Naive thymus-derived CD4-positive, alpha-beta T cell (primary cell): ENCODE measurements at regions not wholly inside any gene's neighbourhood (a gene's known extent, or its start where the extent isn't known, plus 50 kb on each side); places are given as distances from the start of the nearest gene placed in this dataset.

Experiments used
- ATAC-seq: fragments of 150-1000 bp; cut with Tn5 transposase; 2 replicates; pipeline ENCODE4 v1.10.0; 2021; ENCODE audit warnings: mild to moderate bottlenecking, moderate library complexity
- CTCF ChIA-PET: fragments of 350-600 bp; sonication (Branson Sonifier 250); formaldehyde crosslinking; loops from one replicate; lab custom pipeline; 2021; ENCODE audit warnings: antibody characterized with exemption; lab: Charles Lee
- POLR2A ChIA-PET: fragments of 350-600 bp; sonication (Branson Sonifier 250); formaldehyde crosslinking; loops from one replicate; lab custom pipeline; 2021; ENCODE audit warnings: antibody characterized with exemption, inconsistent platforms; lab: Charles Lee
- DNase-seq, 9 donors: peaks; one replicate each; pipeline versions ENCODE4 v3.0.0 to v3.0.0-alpha.2; 2020 to 2022; ENCODE audit warnings: mixed read lengths in 1 of 9
- H3K27ac ChIP-seq: one replicate; pipeline ENCODE4 v1.7.0; 2013; ENCODE audit warnings: mild to moderate bottlenecking, low read depth, low read length, moderate library complexity
- H3K27me3 ChIP-seq, 2 donors: one replicate each; pipeline ENCODE4 v1.7.0; 2013; ENCODE audit warnings: low read length in 2 of 2, mild to moderate bottlenecking in 2 of 2, moderate library complexity in 2 of 2; ENCODE audit not compliant: control insufficient read depth in 2 of 2, insufficient read depth in 2 of 2
- H3K36me3 ChIP-seq, 3 experiments: 1 replicate in 2 of 3; 2 replicates in 1 of 3; pipeline ENCODE4 v1.7.0; 2013; ENCODE audit warnings: low read length in 3 of 3, mild to moderate bottlenecking in 3 of 3, moderate library complexity in 1 of 3; ENCODE audit not compliant: insufficient read depth in 3 of 3, control insufficient read depth in 2 of 3
- H3K4me1 ChIP-seq, 2 donors: one replicate each; pipeline ENCODE4 v1.7.0; 2013; ENCODE audit warnings: low read length in 2 of 2, mild to moderate bottlenecking in 2 of 2, moderate library complexity in 1 of 2; ENCODE audit not compliant: control insufficient read depth in 2 of 2, insufficient read depth in 2 of 2
- H3K4me3 ChIP-seq: 2 replicates; pipeline ENCODE4 v1.7.0; 2013; ENCODE audit warnings: mild to moderate bottlenecking, low read length
- H3K9me3 ChIP-seq, 3 experiments: 1 replicate in 2 of 3; 2 replicates in 1 of 3; pipeline ENCODE4 v1.7.0; 2013; ENCODE audit warnings: low read length in 3 of 3; ENCODE audit not compliant: control insufficient read depth in 2 of 3
- H3K27ac Mint-ChIP-seq, 9 donors: one replicate each; pipeline ENCODE4 v1.8.0; 2020 to 2022; ENCODE audit warnings: mixed read lengths in 9 of 9, mild to moderate bottlenecking in 8 of 9, moderate library complexity in 5 of 9, inconsistent platforms in 2 of 9
- H3K27me3 Mint-ChIP-seq, 5 donors: one replicate each; pipeline ENCODE4 v1.8.0; 2021 to 2022; ENCODE audit warnings: mixed read lengths in 5 of 5, mild to moderate bottlenecking in 1 of 5
- H3K36me3 Mint-ChIP-seq, 5 donors: one replicate each; pipeline ENCODE4 v1.8.0; 2020 to 2022; ENCODE audit warnings: mixed read lengths in 5 of 5, mild to moderate bottlenecking in 3 of 5, inconsistent platforms in 1 of 5
- H3K4me1 Mint-ChIP-seq, 7 donors: one replicate each; pipeline ENCODE4 v1.8.0; 2020 to 2022; ENCODE audit warnings: mixed read lengths in 7 of 7, mild to moderate bottlenecking in 3 of 7, inconsistent platforms in 1 of 7
- H3K4me3 Mint-ChIP-seq, 10 donors: one replicate each; pipeline ENCODE4 v1.8.0; 2020 to 2022; ENCODE audit warnings: mild to moderate bottlenecking in 10 of 10, mixed read lengths in 10 of 10, moderate library complexity in 6 of 10, inconsistent platforms in 2 of 10
- H3K9me3 Mint-ChIP-seq, 11 donors: one replicate each; pipeline ENCODE4 v1.8.0; 2020 to 2022; ENCODE audit warnings: mixed read lengths in 11 of 11, mild to moderate bottlenecking in 4 of 11, inconsistent platforms in 1 of 11, moderate library complexity in 1 of 11
- intact Hi-C, 2 donors: fragments of 100-400 bp; cut with micrococcal nuclease; formaldehyde crosslinking; loops; one replicate each; pipeline ENCODE4 v1.15.1; 2023

DNA sequence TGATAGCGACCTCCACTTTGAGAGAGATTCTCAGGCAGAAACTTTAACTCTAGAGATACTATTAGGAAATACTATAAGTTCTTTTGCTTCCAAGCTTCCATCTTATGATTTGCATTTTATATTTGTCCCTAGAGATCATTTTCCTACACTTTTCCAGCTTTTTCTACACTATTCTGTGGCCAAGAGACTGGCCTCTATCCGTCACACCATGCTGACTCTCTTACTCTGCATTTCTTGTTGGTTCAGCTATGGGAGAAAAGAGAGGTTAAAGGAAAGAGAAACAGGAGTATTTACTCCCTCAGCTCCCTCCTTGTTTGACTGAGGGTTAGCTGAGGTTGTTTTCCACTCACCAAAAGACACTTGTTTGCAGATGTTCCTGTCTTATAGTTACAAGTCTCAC lies 665.6 kb upstream of the CXADR start:
- ATAC-seq (no peak), DNase-seq (no peak)
- Mint-ChIP-seq H3K4me1 (no peaks in the 10 kb centered on the region), H3K27me3 (no peaks in the 10 kb centered on the region), H3K27ac (no peak overlapping the region), H3K4me3 (no peak overlapping the region), H3K9me3 (peaks cover 0 to 14% (median 2%) of the 10 kb centered on the region in 11 donors), H3K36me3 (no peaks in the 10 kb centered on the region)
- H3K4me1 ChIP-seq, result no peaks in the 10 kb centered on the region
- H3K4me3 ChIP-seq, result no peak overlapping the region
- no peak overlapping the region for H3K27ac ChIP-seq
- ChIA-PET CTCF (no interaction called here), POLR2A (no interaction called here)
- intact Hi-C loops, result no loop called here
- H3K27me3 ChIP-seq, result no peaks in the 10 kb centered on the region
- no peaks in the 10 kb centered on the region for H3K36me3 ChIP-seq
- no peaks in the 10 kb centered on the region for H3K9me3 ChIP-seq

- no peak overlapping the region for H3K4me3 Mint-ChIP-seq
- peaks cover 0 to 13% (median 7%) of the 10 kb centered on the region in 11 donors for H3K9me3 Mint-ChIP-seq
- POLR2A ChIA-PET, result no interaction called here
Measured at GRCh38 chr21:16851054-16851453, 661.8 kb upstream of the CXADR start.

GRCh38 chr21:16855164-16855667 lies 657.6 kb upstream of the CXADR start:
- Histone ChIP-seq H3K4me1 (no peaks in the 10 kb centered on the region), H3K27me3 (no peaks in the 10 kb centered on the region), H3K9me3 (peaks cover 0 to 5% (median 0%) of the 10 kb centered on the region in 3 experiments), H3K27ac (no peak overlapping the region), H3K4me3 (no peak overlapping the region), H3K36me3 (no peaks in the 10 kb centered on the region)
- no peak overlapping the region for H3K27ac Mint-ChIP-seq
- DNase-seq, result no peak
- H3K9me3 Mint-ChIP-seq, result peaks cover 4 to 28% (median 11%) of the 10 kb centered on the region in 11 donors
- no peaks in the 10 kb centered on the region for H3K4me1 Mint-ChIP-seq
- ChIA-PET POLR2A (no interaction called here), CTCF (no interaction called here)
- H3K4me3 Mint-ChIP-seq, result no peak overlapping the region
- intact Hi-C loops, result no loop called here
- no peaks in the 10 kb centered on the region for H3K27me3 Mint-ChIP-seq
- H3K36me3 Mint-ChIP-seq, result no peaks in the 10 kb centered on the region
- no peak for ATAC-seq

More at GRCh38 chr21:16851054-16851453, 661.8 kb upstream of the CXADR start:
- H3K27ac Mint-ChIP-seq, result no peak overlapping the region
- intact Hi-C loops, result no loop called here
- H3K4me1 Mint-ChIP-seq, result no peaks in the 10 kb centered on the region
- CTCF ChIA-PET, result no interaction called here
- H3K36me3 Mint-ChIP-seq, result no peaks in the 10 kb centered on the region
- no peaks in the 10 kb centered on the region for H3K4me1 ChIP-seq
- no peaks in the 10 kb centered on the region for H3K27me3 Mint-ChIP-seq
- H3K4me3 ChIP-seq, result no peak overlapping the region
- H3K36me3 ChIP-seq, result no peaks in the 10 kb centered on the region
- no peaks in the 10 kb centered on the region for H3K27me3 ChIP-seq
- DNase-seq (no peak), ATAC-seq (no peak)
- no peak overlapping the region for H3K27ac ChIP-seq
- H3K9me3 ChIP-seq, result peaks cover 0 to 2% (median 0%) of the 10 kb centered on the region in 3 experiments

DNA sequence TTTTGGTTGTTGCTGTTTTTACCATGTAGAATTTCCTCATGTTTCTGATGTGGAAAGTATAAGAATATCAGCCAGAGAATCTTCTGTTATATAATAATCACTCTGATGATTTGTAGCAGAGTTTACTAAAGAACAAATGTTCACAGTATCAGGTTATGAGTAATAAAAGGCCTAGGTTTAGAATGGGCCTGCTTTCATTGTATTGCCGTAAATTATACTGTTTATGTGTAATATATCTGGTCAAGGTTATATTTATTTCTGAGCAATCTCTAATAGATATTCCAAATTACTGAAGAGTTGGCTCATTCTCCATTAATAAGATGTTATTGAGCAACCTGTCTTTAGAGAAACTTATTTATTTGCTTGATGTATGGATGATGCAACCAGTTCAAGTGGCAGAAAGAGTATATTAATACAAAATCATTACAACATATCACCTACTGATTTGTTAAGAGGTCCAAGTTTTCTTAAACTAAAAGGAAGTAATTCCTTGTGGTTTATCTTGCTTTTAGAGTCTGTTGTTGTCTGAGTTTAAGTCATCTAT lies 649.4 kb upstream of the CXADR start:
- no peaks in the 10 kb centered on the region for H3K27me3 ChIP-seq
- H3K27ac ChIP-seq, result no peak overlapping the region
- no peaks in the 10 kb centered on the region for H3K36me3 Mint-ChIP-seq
- peaks cover 0 to 11% (median 3%) of the 10 kb centered on the region in 11 donors for H3K9me3 Mint-ChIP-seq
- ChIA-PET POLR2A (no interaction called here), CTCF (no interaction called here)
- no peaks in the 10 kb centered on the region for H3K4me1 Mint-ChIP-seq
- ATAC-seq (no peak), DNase-seq (no peak)
- H3K4me1 ChIP-seq, result no peaks in the 10 kb centered on the region
- H3K9me3 ChIP-seq, result no peaks in the 10 kb centered on the region
- no peaks in the 10 kb centered on the region for H3K36me3 ChIP-seq
- no peak overlapping the region for H3K4me3 ChIP-seq
- intact Hi-C loops, result no loop called here
- no peak overlapping the region for H3K27ac Mint-ChIP-seq
- H3K4me3 Mint-ChIP-seq, result no peak overlapping the region
- no peaks in the 10 kb centered on the region for H3K27me3 Mint-ChIP-seq

GRCh38 chr21:16863908-16864307 lies 648.9 kb upstream of the CXADR start:
- POLR2A ChIA-PET, result no interaction called here
- H3K27ac Mint-ChIP-seq, result no peak overlapping the region
- CTCF ChIA-PET, result no interaction called here
- H3K4me1 Mint-ChIP-seq, result no peaks in the 10 kb centered on the region
- DNase-seq, result no peak
- Histone ChIP-seq H3K4me1 (no peaks in the 10 kb centered on the region), H3K27me3 (no peaks in the 10 kb centered on the region), H3K27ac (no peak overlapping the region), H3K4me3 (no peak overlapping the region), H3K36me3 (no peaks in the 10 kb centered on the region), H3K9me3 (no peaks in the 10 kb centered on the region)
- H3K36me3 Mint-ChIP-seq, result no peaks in the 10 kb centered on the region
- no peak overlapping the region for H3K4me3 Mint-ChIP-seq
- intact Hi-C loops, result no loop called here
- ATAC-seq, result no peak
- peaks cover 0 to 11% (median 3%) of the 10 kb centered on the region in 11 donors for H3K9me3 Mint-ChIP-seq
- no peaks in the 10 kb centered on the region for H3K27me3 Mint-ChIP-seq

- Histone ChIP-seq H3K4me1 (no peaks in the 10 kb centered on the region), H3K9me3 (no peaks in the 10 kb centered on the region), H3K4me3 (no peak overlapping the region), H3K36me3 (no peaks in the 10 kb centered on the region), H3K27ac (no peak overlapping the region), H3K27me3 (no peaks in the 10 kb centered on the region)
- intact Hi-C loops, result no loop called here
- ChIA-PET CTCF (no interaction called here), POLR2A (no interaction called here)
- no peaks in the 10 kb centered on the region for H3K4me1 Mint-ChIP-seq
- DNase-seq (no peak), ATAC-seq (no peak)
- H3K9me3 Mint-ChIP-seq, result peaks cover 0 to 11% (median 1%) of the 10 kb centered on the region in 11 donors
- no peak overlapping the region for H3K27ac Mint-ChIP-seq
- no peak overlapping the region for H3K4me3 Mint-ChIP-seq
- no peaks in the 10 kb centered on the region for H3K36me3 Mint-ChIP-seq
- no peaks in the 10 kb centered on the region for H3K27me3 Mint-ChIP-seq
Measured at GRCh38 chr21:16865632-16866031, 647.2 kb upstream of the CXADR start.

DNA sequence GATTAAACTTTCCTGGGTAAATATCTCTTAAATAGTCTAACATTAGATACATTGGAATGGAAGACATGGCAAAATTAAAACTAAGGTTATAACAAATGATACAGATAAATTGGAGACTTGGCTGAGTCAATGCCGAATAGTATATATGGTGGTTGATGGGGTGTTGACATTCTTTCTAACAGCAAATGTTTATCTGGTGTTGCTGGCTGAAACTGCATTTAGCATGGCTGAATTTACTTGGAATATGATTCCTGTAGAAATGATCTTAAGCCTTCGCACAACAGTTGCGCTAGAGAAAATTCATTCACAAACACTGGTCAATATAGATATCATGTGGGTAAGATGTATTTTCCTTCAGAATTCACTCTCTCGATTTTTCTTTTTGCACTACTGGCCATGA lies 646.0 kb upstream of the CXADR start:
- ChIA-PET POLR2A (no interaction called here), CTCF (no interaction called here)
- Histone ChIP-seq H3K27me3 (no peaks in the 10 kb centered on the region), H3K36me3 (no peaks in the 10 kb centered on the region), H3K9me3 (no peaks in the 10 kb centered on the region), H3K27ac (no peak overlapping the region), H3K4me3 (no peak overlapping the region), H3K4me1 (no peaks in the 10 kb centered on the region)
- intact Hi-C loops, result no loop called here
- Mint-ChIP-seq H3K27me3 (no peaks in the 10 kb centered on the region), H3K9me3 (peaks cover 0 to 8% (median 1%) of the 10 kb centered on the region in 11 donors), H3K27ac (no peak overlapping the region), H3K36me3 (no peaks in the 10 kb centered on the region), H3K4me3 (no peak overlapping the region), H3K4me1 (no peaks in the 10 kb centered on the region)
- ATAC-seq (no peak), DNase-seq (no peak)
